NCI-H2107 treated with DMSO at 0.1 percent for 48 hours (cell line): ENCODE measurements at regions not wholly inside any gene's neighbourhood (a gene's known extent, or its start where the extent isn't known, plus 50 kb on each side); places are given as distances from the start of the nearest gene placed in this dataset.

Source experiments
- DNase-seq: peaks from one replicate; lab custom pipeline; 2025; ENCODE audit not compliant: unreplicated experiment; lab: John Stamatoyannopoulos, UW

DNA sequence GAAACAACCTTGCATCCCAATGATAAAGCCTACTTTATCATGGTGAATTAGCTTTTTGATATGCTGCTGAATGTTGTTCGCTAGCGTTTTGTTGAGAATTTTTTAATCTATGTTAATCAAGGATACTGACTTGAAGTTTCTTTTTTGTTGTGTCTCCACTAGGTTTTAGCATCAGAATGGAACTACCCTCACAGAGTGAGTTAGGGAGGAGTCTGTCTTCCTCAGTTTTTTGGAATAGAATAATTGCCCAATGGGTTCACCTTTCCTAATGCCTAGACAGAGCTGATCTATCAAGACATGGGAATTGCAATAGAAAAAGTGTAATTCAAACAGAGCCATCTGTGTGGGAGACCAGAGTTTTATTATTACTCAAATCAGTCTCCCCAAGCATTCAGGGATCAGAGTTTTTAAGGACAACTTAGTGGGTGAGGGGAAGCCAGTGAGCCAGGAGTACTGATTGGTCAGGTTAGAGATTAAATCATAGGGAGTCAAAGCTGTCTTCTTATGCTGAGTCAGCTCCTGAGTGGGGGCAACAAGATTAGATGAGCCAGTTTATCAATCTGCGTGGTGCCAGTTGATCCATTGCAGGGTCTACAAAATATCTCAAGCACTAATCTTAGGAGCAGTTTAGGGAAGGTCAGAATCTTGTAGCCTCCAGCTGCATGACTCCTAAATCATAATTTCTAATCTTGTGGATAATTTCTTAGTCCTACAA, 237.4 kb upstream of the PPP2R3A start:
- DNase-seq, result no peak

DNA sequence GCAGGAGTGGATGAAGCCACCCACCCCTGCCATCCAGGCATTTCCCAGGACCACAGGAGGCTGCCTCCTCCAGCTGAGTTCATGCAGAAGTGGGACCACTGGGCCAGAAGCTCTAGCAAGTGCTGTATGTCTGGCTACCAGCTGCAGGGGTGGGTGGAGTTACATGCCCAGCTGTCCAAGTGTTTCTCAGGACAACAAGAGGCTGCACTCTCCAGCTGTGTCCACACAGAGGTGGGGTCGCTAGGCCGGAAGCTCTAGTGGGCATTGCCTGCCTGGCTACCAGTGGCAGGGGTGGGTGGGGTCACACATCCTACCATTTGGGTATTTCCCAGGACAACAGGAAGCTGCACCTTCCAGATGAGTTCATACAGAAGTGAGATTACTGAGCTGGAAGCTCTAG, 234.0 kb upstream of the PPP2R3A start:
- DNase-seq, result no peak

DNA sequence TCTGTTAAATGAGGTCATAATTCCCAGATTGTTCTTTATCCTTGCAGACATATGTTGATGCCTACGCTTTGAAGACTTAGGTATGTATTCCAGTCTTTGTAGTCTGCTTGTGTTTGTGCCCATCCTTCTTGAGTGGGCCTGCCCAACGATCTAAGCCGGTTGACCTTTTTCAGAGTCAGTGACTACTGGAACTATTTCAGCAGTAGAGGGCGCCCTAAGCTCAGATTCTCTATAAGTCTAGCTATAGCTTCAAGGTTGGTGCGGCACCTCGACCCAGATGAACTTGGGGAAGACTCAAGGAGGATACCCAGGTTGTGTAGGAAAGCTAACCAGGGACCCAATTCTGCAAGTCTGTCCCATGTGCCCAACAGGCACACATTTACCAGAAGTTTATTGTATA, 228.8 kb upstream of the PPP2R3A start:
- no peak for DNase-seq

DNA sequence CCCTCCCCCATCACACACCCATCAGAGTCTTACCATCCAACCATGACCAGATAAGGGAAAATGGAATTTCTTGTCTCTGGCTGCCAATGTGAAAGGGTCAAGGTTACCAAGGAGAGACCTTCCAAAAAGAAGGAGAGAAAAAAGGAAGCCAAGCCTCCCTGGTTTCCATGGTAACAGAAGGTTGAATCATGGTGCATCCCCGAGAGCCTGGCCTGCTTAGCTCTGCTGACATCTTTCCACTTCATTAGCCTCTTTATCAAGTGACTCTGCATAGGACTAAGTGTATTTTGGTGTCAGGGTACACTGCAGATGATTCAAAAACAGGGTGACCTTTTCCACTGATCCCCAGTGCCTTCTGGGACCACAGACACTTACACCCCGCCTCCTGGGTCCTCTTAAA, 225.7 kb upstream of the PPP2R3A start:
- no peak for DNase-seq

DNA sequence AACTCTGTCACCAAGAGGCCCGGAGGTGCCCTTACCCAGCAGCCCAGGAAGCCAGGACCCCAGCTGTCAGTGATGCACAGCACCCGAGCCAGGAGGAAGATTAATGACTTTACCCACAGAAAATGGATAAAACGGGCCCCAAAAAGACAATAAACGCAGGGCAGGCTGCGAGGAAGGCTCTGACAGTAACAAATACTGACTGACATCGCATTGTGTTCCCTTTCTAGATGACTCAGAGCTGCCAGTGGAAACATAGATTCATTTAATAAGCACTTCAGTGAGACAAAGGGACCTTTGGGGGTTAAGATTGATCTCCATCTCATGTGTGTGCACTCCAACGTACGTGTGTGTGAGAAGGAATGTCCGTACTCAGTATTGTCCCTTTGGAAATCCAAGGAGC, 225.3 kb upstream of the PPP2R3A start:
- no peak for DNase-seq

DNA sequence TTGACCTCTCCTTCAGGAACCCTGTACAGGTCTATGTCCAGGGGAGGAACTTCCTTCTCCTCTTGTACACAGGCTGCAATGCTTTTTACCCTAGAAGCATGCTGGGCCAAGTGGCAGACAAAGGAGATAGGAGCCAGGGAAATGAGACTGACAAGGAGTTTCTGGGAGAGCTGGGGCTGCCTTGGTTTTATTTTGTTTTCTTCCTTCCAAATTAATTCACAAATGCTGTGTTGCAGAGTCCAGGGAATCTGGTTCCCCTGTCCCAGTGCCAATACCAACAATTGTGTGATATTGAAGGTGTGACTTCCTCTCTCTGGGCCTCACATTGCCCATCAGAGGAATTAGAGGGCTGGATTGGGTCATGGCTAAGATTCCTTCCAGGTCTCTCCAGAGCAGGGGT, 224.8 kb upstream of the PPP2R3A start:
- no peak for DNase-seq

DNA sequence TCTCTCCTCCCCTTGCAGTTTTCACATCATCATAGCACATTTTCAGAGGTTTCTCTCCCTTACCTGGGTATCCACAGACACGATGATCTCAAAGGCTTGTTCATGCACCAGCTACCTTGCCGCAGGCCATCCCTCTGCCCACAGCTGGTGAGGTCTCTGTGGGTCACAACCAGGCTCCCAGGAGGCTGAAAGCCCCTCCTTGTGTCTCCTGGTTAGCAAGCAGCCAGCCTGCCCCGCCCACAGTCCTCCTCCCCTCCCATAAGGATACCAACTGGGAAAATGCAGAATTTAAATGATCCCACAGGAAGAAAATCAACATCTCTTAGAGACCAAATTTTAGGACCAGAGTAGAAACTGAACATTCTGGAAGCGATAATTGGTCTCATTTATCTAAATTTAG, 213.5 kb upstream of the PPP2R3A start:
- no peak for DNase-seq

DNA sequence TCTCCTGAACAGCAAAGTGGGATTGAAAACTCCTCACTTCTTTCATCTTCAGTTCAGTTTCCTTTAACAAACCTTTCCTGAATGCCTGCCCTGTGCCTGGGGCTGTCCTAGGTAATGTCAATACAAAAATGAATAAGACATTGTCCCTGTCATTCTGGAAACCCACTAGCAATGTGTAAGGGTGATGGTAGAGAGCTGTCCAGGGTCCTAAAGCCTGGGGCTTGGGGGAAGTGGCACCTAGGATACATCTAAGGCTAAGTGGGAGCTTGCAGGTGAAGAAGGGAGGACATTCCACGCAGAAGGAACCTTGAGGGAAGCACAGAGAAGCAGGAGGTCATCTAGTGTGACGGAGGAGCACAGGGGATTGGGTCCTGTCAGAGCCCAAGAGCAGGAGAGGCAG, 212.7 kb upstream of the PPP2R3A start:
- DNase-seq, result no peak

DNA sequence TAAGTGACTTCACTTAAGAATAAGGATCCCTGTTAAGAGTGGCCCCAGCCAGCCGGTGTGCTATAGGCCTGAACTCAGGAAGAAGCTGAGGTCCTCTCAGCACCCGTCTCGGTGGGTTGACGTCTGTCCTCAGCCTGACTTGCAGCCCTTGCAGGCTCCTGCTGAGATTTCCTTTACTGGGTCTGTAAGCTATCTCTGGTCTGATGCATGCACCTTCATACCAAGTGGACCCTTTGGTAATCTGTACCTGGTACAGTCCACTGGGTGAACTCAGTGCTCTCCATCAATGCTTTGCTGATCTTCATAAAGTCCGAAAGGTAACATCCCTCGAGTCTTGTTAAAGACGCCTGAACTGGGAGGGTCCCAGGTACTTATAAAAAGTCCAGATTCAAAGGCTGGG, 212.0 kb upstream of the PPP2R3A start:
- no peak for DNase-seq

DNA sequence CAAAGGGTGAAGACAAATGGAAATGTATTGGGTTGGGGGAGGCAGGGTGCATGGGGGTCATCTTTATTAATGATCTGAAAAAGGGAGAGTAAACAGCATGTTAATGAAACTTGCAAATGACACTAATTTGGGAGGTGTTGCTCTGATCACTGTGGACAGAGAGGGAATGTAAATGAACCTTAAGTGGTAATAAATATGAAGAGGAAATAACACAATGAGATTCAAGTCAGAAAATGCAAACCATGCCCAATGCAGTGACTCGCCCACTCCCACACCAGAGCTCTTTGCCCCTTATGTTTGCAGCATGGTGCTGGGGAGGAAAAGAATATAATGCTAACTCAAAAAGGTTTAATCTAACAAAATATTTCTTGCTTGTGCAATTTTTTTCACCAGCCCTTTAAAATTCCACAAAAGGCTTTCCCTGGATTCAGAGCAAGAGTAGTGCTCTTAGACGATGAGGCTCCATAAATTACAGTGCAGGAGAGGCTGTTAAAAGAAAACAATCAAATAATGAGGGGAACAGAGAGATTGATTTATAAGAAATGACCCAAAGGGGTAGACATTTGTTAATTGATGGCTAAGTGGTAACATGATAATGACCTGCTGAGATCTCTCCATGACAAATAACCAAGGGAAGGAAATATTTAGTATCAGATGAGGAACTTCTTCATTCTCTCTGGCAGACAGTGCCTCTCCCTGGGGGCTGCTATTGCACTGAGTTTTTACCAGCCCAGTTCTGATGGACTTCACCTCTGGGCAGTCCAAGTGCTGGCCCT, 210.0 kb upstream of the PPP2R3A start:
- no peak for DNase-seq

DNA sequence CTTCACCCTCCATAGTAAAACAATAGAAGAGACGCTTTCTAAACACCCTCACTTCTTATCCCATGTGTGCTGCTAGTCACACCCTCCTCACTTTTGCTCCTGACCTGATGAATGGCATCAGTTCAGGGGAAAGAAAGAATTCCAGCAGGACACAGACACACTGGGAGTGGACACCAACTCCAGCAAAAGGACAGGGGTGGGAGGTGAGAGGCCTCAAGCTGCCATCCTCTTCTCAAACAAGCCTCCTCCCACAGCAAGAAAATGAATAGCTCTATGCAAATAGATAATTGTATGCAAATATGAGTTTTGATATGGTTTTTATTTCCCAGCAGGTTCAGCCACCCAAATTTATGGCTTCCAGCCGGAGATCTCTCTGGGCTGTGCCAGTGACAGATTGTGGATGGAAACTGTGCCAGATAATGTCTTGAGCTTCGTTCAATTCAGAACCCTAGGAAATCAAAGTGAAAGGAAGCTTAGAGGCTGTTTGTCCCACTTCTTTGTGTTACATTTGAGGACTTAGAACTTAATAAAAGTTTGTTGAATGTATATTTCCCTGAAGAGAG, 209.3 kb upstream of the PPP2R3A start:
- no peak for DNase-seq

DNA sequence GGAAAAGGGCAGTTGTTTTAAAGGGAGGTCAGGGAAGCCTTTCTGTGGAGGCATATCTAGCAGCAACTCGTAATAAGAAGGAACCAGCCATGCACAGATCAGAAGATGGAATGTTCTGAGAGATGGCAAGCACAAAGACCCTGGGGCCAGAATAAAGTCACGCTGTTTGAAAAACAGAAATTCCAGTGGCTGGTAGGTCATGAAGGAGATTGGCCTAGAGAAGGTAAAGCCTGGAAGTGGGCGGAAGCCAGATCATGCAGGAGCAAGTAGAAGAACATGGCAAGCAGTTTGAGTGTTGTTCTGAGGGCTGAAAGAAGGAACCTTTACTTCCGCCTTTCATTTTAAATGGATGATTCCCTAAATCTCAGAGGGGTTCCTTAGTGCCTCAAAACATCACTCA, 208.1 kb upstream of the PPP2R3A start:
- DNase-seq, result no peak

DNA sequence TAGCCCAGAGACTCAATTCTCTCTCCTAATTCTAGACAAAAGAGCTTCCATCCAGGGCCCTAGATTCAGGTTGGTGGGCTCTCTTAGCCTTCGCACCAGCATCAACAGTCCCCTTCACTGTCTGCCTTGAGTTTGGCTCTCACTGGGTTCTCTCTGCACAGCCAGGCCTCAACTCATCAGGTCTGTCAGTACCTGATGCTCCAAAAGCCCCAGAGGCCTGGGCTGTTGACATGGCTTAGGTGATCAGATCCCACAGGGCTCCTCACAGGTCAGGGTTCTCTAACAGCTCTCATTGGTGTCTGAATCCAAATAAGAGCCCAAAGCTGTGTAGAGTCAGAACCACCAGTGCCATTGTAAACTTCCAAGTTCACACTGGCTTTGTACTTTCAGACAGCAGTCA, 206.6 kb upstream of the PPP2R3A start:
- no peak for DNase-seq

DNA sequence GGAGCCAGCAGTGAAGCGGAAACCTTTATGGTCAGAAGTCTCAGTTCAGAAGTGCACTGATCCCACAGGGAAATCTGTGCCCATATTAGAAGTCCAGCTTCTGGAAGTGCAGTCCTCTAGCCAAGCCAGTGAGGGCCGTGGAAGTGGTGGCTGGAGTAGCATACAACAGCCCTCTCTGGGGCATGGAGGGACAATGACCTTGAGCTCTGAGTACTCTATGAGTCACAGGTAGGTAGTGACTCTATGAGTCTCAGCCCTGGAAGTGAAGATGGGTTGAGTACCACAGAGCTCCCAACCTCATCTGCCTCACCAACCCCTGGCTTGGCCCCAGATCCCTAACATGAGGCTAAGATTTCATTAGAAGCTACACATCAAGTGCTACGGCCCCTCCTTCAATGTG, 205.9 kb upstream of the PPP2R3A start:
- DNase-seq, result no peak

DNA sequence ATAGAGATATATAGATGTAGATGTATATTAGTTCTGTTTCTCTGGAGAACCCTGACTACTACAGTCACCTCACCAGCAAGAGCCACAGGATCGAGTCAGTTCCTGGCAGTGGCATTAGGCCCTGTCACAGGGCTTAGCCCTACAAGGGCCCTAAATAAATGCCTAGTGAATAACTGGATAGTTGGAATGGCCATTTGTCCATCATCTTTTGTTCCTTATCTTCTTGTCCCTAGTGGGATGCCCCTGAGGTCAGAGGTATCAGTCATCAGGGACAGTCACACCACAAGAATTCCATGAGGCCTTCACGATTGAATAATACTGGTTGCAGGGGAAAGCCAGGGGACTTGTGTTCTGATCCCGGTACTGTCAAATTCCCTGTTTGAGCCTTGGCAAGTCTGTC, 204.9 kb upstream of the PPP2R3A start:
- DNase-seq, result no peak

DNA sequence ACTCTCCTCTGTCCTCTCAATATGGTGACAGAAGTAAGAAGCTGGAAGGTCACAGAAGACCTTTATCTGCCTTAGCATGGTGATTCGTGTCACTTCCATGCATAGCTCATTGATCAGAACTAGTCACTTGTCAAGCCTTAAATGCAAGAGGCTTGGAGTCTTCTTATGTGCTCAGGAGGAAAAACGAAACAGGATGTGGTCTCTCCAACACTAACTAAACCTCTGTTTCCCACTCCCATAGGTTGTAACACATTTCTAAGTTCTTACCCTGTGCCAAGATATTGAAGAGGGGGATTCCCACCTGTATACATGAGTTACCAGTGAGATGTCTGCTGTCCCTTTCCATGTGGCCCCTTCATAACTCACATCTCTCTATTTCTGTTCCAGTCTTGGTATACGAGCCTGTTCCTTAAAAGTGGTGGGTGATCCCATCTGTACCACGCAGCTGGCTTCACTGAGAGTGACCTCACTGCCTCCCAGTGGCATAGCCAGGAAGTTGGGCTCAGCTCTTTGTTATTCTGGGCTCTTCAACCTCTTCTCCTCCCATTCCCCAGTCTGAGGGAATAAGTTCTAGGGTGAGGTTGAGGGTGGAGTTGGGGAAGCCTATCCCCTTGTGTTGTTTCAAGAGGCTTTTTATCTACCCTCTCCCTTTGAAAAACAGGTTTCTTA, 203.2 kb upstream of the PPP2R3A start:
- no peak for DNase-seq

DNA sequence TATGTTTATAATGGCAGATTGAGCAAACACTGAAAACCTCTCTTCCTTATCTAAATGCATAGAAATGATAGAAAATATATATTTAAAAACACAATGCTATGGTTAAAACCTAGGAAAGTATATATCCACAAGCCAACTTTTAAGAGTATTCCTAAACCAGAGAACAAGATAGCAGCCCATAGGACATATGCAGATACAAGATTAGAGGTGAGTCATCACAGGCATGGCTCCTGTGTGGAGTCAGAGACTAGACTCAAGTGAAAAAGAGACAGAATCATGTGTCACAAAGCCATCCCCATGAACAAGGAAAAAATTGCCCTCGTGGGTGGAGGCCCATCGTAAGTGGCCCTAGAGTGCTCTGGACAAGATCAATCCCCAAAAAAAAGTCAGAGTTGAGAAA, 199.4 kb upstream of the PPP2R3A start:
- no peak for DNase-seq

DNA sequence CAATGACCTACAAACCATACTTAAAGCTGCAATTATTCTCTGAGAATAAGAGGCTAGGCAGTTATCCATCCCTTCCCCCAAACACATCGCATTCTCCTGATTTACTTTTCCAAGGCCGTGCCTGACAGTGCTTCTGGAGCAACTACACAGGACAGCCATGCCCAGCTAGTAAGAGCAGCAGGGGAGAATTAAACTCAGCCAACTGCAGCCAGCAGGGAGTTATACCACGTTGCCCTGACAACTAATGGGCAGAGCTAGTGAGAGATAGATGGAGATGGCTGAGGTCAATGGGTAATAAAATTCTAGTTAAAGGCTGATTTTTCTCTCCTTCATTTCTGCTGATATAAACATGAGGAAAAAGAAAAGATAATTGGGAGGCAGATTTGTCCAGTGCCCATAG, 193.8 kb upstream of the PPP2R3A start:
- DNase-seq, result no peak

DNA sequence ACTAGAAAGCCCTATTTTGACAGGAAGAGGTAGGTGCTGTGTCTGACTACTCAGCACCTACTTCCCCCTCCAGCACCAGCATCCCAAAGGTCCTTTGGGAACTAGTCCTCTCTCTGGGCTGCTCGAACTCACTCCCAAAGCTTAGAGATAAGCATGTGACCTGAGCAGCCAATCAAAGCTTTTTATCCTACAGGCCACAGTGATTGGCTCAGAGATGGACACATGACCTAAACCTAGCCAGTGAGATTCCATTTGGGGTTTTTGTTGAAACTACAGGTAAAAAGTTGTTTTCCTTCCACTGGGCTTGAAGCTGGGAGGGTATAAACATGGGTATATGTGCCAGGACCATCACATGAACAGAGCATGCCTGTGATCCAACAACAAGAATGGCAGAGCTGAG, 186.5 kb upstream of the PPP2R3A start:
- no peak for DNase-seq

DNA sequence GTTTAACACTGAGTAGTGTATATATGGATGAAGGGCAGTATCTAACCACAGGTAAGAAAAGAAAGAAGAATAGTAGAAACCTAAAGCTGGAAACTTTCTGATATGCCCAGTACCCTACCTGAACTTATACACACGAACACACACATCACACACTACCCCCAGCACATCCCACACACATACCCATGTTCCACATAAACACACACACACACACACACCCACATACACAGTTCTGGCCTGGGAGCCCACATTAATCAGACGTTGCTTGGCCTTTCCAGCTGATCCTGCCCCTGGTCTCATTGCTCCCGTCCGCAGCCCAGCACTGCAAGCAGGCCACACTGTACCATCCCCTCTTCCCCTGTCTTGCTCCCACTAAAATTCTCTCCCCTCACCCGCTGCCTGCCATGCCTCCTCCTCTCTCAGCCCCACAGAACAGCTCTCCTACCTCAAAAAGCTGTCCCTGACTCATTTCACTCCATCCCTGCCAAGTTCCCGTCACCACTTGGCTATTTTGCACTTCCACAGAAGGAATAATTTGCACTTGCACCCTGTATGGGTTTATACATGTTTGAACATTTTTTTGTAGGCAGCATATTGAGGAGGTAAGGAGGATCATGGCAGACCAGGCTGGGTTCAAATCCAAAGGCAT, 185.8 kb upstream of the PPP2R3A start:
- DNase-seq, result no peak

DNA sequence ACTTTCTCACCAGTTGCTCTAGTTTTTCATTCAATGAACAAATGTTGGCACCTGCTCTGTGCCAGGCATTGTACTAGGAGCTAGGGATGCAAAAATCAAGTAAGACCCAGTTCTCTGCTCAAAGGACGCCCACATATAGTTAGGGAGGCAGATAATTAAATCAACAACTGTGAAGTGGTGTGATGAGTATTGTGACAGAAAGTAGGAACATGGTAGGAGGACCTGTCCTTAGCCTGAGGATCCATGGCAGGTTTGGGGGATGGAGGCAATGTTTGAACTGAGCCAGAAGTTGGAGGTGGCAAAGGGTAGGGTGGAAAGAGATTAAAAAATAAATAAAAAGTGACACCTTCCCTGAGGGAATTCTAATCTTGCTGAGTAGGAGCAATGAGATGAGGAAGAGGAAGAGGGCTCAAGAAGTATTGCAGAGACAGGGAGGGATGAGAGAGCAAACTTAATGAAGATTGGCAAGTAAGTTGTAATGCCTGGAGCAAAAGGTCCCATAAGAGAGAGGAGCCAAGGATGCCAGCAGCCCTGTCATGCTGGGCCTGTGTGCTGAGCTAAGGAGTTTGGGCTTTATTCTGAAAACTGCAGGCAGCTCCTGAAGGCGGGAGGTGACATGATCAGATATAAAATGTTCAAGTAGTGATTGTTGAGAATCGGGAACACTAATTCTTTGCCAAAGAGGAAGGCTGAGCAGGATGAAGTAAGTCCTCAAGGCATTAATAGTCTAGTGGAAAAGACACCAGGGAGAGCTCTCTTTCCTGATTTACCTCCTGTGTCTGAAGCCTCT, 184.3 kb upstream of the PPP2R3A start:
- DNase-seq, result no peak
